ENCODE measurements at regions not wholly inside any gene's neighbourhood (a gene's known extent, or its start where the extent isn't known, plus 50 kb on each side); places are given as distances from the start of the nearest gene placed in this dataset.

- TF ChIP-seq, protein P1, sequence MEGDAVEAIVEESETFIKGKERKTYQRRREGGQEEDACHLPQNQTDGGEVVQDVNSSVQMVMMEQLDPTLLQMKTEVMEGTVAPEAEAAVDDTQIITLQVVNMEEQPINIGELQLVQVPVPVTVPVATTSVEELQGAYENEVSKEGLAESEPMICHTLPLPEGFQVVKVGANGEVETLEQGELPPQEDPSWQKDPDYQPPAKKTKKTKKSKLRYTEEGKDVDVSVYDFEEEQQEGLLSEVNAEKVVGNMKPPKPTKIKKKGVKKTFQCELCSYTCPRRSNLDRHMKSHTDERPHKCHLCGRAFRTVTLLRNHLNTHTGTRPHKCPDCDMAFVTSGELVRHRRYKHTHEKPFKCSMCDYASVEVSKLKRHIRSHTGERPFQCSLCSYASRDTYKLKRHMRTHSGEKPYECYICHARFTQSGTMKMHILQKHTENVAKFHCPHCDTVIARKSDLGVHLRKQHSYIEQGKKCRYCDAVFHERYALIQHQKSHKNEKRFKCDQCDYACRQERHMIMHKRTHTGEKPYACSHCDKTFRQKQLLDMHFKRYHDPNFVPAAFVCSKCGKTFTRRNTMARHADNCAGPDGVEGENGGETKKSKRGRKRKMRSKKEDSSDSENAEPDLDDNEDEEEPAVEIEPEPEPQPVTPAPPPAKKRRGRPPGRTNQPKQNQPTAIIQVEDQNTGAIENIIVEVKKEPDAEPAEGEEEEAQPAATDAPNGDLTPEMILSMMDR (IDR thresholded peaks at IDR 0.05; ENCODE audit: low read depth, low read length) = peak; percentile 44
- no peak for TF ChIP-seq EZH2phosphoT487 (IDR thresholded peaks at IDR 0.05; ENCODE audit: low read depth)
Measured at GRCh38 chr17:77501101-77501566, 360.4 kb downstream of the SEC14L1 start.

Data from OCI-LY3 (cell line).